Pons (tissue), 1 donor: ENCODE measurements at regions not wholly inside any gene's neighbourhood (a gene's known extent, or its start where the extent isn't known, plus 50 kb on each side); places are given as distances from the start of the nearest gene placed in this dataset.
"Not testable (repeated sequence)": the region's sequence is repeated elsewhere in the genome, so short reads cannot be mapped to it uniquely, and the experiment has no call there.

ENCODE experiments used
- DNase-seq: peaks from one replicate; pipeline ENCODE4 v3.0.0-alpha.2; 2016; ENCODE audit warnings: low spot score

GRCh38 chr18:73446502-73446901, 578.7 kb upstream of the NETO1 start:
- no peak for DNase-seq

- DNase-seq = no peak
Observed at GRCh38 chr18:73431620-73432019, 563.8 kb upstream of the NETO1 start.

- no peak for DNase-seq
Observed at GRCh38 chr18:73421010-73421409, 553.2 kb upstream of the NETO1 start.

- DNase-seq = no peak
Observed at GRCh38 chr18:73419531-73419930, 551.7 kb upstream of the NETO1 start.

- DNase-seq = no peak
Observed at GRCh38 chr18:73414598-73414997, 546.8 kb upstream of the NETO1 start.

- no peak for DNase-seq
Observed at GRCh38 chr18:73414069-73414468, 546.3 kb upstream of the NETO1 start.

- DNase-seq = no peak
Observed at GRCh38 chr18:73409242-73409641, 541.5 kb upstream of the NETO1 start.

- DNase-seq = no peak
Observed at GRCh38 chr18:73408469-73408868, 540.7 kb upstream of the NETO1 start.

GRCh38 chr18:73407506-73407905, 539.7 kb upstream of the NETO1 start:
- no peak for DNase-seq

GRCh38 chr18:73384246-73384645, 516.5 kb upstream of the NETO1 start:
- DNase-seq = no peak

GRCh38 chr18:73381699-73382036, 513.9 kb upstream of the NETO1 start:
- no peak for DNase-seq

GRCh38 chr18:73381016-73381698, 513.4 kb upstream of the NETO1 start:
- DNase-seq = no peak

- no peak for DNase-seq
Observed at GRCh38 chr18:73366713-73367112, 498.9 kb upstream of the NETO1 start.

- DNase-seq = no peak
Observed at GRCh38 chr18:73365018-73365417, 497.2 kb upstream of the NETO1 start.

- DNase-seq = no peak
Observed at GRCh38 chr18:73355121-73355520, 487.3 kb upstream of the NETO1 start.

- no peak for DNase-seq
Observed at GRCh38 chr18:73352546-73352945, 484.8 kb upstream of the NETO1 start.

GRCh38 chr18:73340135-73340977, 472.6 kb upstream of the NETO1 start:
- no peak for DNase-seq

- no peak for DNase-seq
Observed at GRCh38 chr18:73331212-73331772, 463.5 kb upstream of the NETO1 start.

- not testable (repeated sequence) for DNase-seq
Observed at GRCh38 chr18:73330106-73330505, 462.3 kb upstream of the NETO1 start.

- not testable (repeated sequence) for DNase-seq
Observed at GRCh38 chr18:73324187-73324831, 456.5 kb upstream of the NETO1 start.

- DNase-seq = no peak
Observed at GRCh38 chr18:73318739-73319479, 451.1 kb upstream of the NETO1 start.

- no peak for DNase-seq
Observed at GRCh38 chr18:73316513-73316912, 448.7 kb upstream of the NETO1 start.
